Fibroblast of pulmonary artery (primary cell): ENCODE measurements at regions not wholly inside any gene's neighbourhood (a gene's known extent, or its start where the extent isn't known, plus 50 kb on each side); places are given as distances from the start of the nearest gene placed in this dataset.

Source experiments
- DNase-seq: peaks from one replicate; pipeline ENCODE4 v3.0.0-alpha.2; 2010; ENCODE audit warnings: low read depth
- H3K4me3 ChIP-seq: replicated peaks from 2 replicates; pipeline ENCODE4 v1.5.1; 2011; ENCODE audit warnings: low read depth, mild to moderate bottlenecking, control low read depth, low read length, moderate library complexity
- CTCF ChIP-seq: IDR thresholded peaks from 2 replicates; pipeline ENCODE4 v1.5.1; 2011; ENCODE audit warnings: mild to moderate bottlenecking, control low read depth, low read length, inconsistent platforms; ENCODE audit errors: missing control alignments

- no peak for DNase-seq
- no peak overlapping the region for H3K4me3 ChIP-seq
Observed at GRCh38 chr5:105145152-105145551, 1582.6 kb upstream of the NUDT12 start.

GRCh38 chr5:105134328-105134727 lies 1571.7 kb upstream of the NUDT12 start:
- no peak for DNase-seq
- no peak for TF ChIP-seq CTCF
- H3K4me3 ChIP-seq, result no peak overlapping the region

More at GRCh38 chr5:105145152-105145551, 1582.6 kb upstream of the NUDT12 start:
- no peak for TF ChIP-seq CTCF

- no peak for DNase-seq
- H3K4me3 ChIP-seq, result no peak overlapping the region
- TF ChIP-seq CTCF, result no peak
Observed at GRCh38 chr5:105133087-105133486, 1570.5 kb upstream of the NUDT12 start.

- TF ChIP-seq CTCF, result no peak
- no peak overlapping the region for H3K4me3 ChIP-seq
- DNase-seq, result no peak
Observed at GRCh38 chr5:105132581-105132980, 1570.0 kb upstream of the NUDT12 start.

GRCh38 chr5:105131045-105131444 lies 1568.5 kb upstream of the NUDT12 start:
- H3K4me3 ChIP-seq, result no peak overlapping the region
- no peak for DNase-seq
- no peak for TF ChIP-seq CTCF

GRCh38 chr5:105101577-105101976 lies 1539.0 kb upstream of the NUDT12 start:
- no peak overlapping the region for H3K4me3 ChIP-seq
- DNase-seq, result peak; percentile 20
- no peak for TF ChIP-seq CTCF

- no peak for TF ChIP-seq CTCF
- DNase-seq, result no peak
- H3K4me3 ChIP-seq, result no peak overlapping the region
Observed at GRCh38 chr5:105088961-105089360, 1526.4 kb upstream of the NUDT12 start.
